ENCODE measurements at regions not wholly inside any gene's neighbourhood (a gene's known extent, or its start where the extent isn't known, plus 50 kb on each side); places are given as distances from the start of the nearest gene placed in this dataset.

GRCh38 chr1:234725177-234726132, 115.5 kb upstream of the IRF2BP2 start (continued):
- TF ChIP-seq ZNF407 (IDR thresholded peaks at IDR 0.05; ENCODE audit: low read depth) (no peak), E2F8 (IDR thresholded peaks at IDR 0.05; ENCODE audit: low read depth, partially characterized antibody) (no peak), MCM5 (IDR thresholded peaks at IDR 0.05; ENCODE audit: low read depth) (no peak), HDAC3 (IDR thresholded peaks at IDR 0.05; ENCODE audit: borderline replicate concordance, partially characterized antibody) (no peak), ARID4B (CRISPR knock-in tag; IDR thresholded peaks at IDR 0.05) (no peak), E2F4 (CRISPR knock-in tag; IDR thresholded peaks at IDR 0.05; ENCODE audit: low read depth) (no peak), ZBTB9 (CRISPR knock-in tag; IDR thresholded peaks at IDR 0.05) (peak; percentile 77; the same call in 1 of the 2 replicates)

Measured in K562 (cell line).